ENCODE measurements at regions not wholly inside any gene's neighbourhood (a gene's known extent, or its start where the extent isn't known, plus 50 kb on each side); places are given as distances from the start of the nearest gene placed in this dataset.

DNA sequence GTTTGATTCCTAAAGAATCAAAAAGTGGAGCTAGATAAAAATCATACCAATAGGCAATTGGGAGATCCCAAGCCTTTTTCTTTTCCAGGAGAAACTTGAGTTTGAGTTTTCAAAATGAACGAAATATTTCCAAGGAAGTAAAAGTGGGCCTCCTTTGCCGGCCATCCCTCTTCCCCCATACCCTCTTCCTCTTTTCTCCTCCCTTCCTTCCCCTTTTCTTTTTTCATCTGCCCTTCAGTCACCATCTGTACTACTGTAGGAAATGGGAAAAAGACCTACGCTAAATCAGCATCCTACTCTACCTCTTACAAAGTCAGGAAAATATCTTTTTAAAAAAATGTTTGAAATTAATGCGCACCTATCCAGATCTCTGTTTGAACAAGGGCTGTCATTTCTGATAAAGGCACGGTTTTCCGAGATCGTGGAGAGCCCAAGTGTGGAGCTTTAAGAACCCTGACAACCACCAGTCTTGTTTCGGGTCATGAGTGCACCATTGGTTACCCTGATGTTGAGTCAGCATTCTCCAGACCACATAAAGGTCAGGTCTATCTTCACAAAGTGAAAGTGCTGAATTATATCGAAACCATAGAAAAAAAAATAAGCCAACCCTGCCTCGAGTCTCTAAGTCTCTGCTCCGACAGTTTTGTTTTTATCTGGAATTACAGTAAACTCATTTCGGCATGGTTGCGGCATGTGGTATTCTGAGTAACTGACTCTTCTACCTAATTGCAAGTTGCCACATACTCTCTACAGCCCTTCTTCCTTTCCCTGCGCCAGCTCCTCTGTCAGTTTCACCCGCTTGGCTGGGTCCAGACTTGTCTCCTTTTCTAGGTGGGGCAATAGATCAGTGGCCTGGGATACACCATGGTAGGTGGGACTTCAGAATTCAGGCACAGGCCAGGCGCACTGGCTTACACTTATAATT is 140.2 kb upstream of the KLF3 start (continued):
- TF ChIP-seq JUND (IDR thresholded peaks at IDR 0.05; ENCODE audit: borderline replicate concordance, low read depth, low read length) (peak; percentile 66), JUND (tag; IDR thresholded peaks at IDR 0.05; ENCODE audit: borderline replicate concordance, low read depth, low read length) (peak; percentile 59; the same call in 2 of the 3 replicates), ZNF140 (CRISPR knock-in tag; IDR thresholded peaks at IDR 0.05) (no peak), SMC3 (conservative IDR thresholded peaks at IDR 0.05; ENCODE audit: insufficient read depth, low read depth, low read length) (no peak), ZNF318 (IDR thresholded peaks at IDR 0.05; ENCODE audit: borderline replicate concordance in 1 of 2, low read depth in 1 of 2) (peak in 1 of 2 experiments; percentile 76; a peak in 2 of 4 replicates), CCNT2 (IDR thresholded peaks at IDR 0.05; ENCODE audit: borderline replicate concordance, extremely low read depth, insufficient read length, low read depth, low read length) (no peak), SNIP1 (IDR thresholded peaks at IDR 0.05; ENCODE audit: low read depth) (0 out of 2 replicates have a peak, but pooled peaks have one; percentile 15)

All from K562 (cell line).